AG10803 (cell line): ENCODE measurements at regions not wholly inside any gene's neighbourhood (a gene's known extent, or its start where the extent isn't known, plus 50 kb on each side); places are given as distances from the start of the nearest gene placed in this dataset.

Source experiments
- DNase-seq: peaks from one replicate; pipeline ENCODE4 v3.0.0; 2010; ENCODE audit warnings: low read depth
- H3K4me3 ChIP-seq: 2 replicates; pipeline ENCODE4 v1.5.1; 2011; ENCODE audit warnings: mild to moderate bottlenecking, low read length, control low read depth
- CTCF ChIP-seq: conservative IDR thresholded peaks from 2 replicates; pipeline ENCODE4 v1.5.1; 2011; ENCODE audit warnings: mild to moderate bottlenecking, low read length, control low read depth, inconsistent platforms

GRCh38 chr2:217165547-217165946 is 305.7 kb upstream of the TNP1 start:
- H3K4me3 ChIP-seq, result no peak overlapping the region
- TF ChIP-seq CTCF, result no peak
- no peak for DNase-seq

- DNase-seq, result no peak
- TF ChIP-seq CTCF, result no peak
- no peak overlapping the region for H3K4me3 ChIP-seq
Measured at GRCh38 chr2:217163987-217164386, 304.1 kb upstream of the TNP1 start.

- no peak overlapping the region for H3K4me3 ChIP-seq
- TF ChIP-seq CTCF, result no peak
- peak; percentile 85 for DNase-seq
Measured at GRCh38 chr2:217162533-217162932, 302.7 kb upstream of the TNP1 start.

- no peak for TF ChIP-seq CTCF
- H3K4me3 ChIP-seq, result no peak overlapping the region
- DNase-seq, result no peak
Measured at GRCh38 chr2:217160978-217161973, 301.4 kb upstream of the TNP1 start.

GRCh38 chr2:217160103-217160743 is 300.4 kb upstream of the TNP1 start:
- no peak overlapping the region for H3K4me3 ChIP-seq
- no peak for TF ChIP-seq CTCF
- no peak for DNase-seq

GRCh38 chr2:217158928-217159327 is 299.1 kb upstream of the TNP1 start:
- DNase-seq, result no peak
- no peak for TF ChIP-seq CTCF
- no peak overlapping the region for H3K4me3 ChIP-seq
